HL-60 (cell line): ENCODE measurements at regions not wholly inside any gene's neighbourhood (a gene's known extent, or its start where the extent isn't known, plus 50 kb on each side); places are given as distances from the start of the nearest gene placed in this dataset.

ENCODE experiments used
- DNase-seq, 2 experiments: peaks; one replicate each; pipeline ENCODE4 v3.0.0-alpha.2; 2010 to 2020; ENCODE audit warnings: low read depth in 1 of 2, low spot score in 1 of 2
- H3K27ac ChIP-seq: fragments of 250-450 bp; sonication (Bioruptor Pico); replicated peaks from 2 replicates; pipeline ENCODE4 v1.5.1; 2020; ENCODE audit warnings: mild to moderate bottlenecking, moderate library complexity
- H3K27me3 ChIP-seq: fragments of 250-450 bp; sonication (Bioruptor Pico); 2 replicates; pipeline ENCODE4 v1.5.1; 2021; ENCODE audit warnings: mild to moderate bottlenecking, moderate library complexity; ENCODE audit not compliant: insufficient read depth, poor library complexity, severe bottlenecking
- H3K4me3 ChIP-seq: replicated peaks from 2 replicates; pipeline ENCODE4 v1.5.1; 2011; ENCODE audit warnings: mild to moderate bottlenecking, control low read depth, low read length; ENCODE audit not compliant: insufficient read depth
- GABPA ChIP-seq: IDR thresholded peaks from 2 replicates; pipeline ENCODE4 v1.6.1; 2012; ENCODE audit warnings: low read depth
- POLR2AphosphoS5 ChIP-seq: IDR thresholded peaks from 2 replicates; pipeline ENCODE4 v1.6.1; 2012; ENCODE audit warnings: low read depth
- SPI1 ChIP-seq: IDR thresholded peaks from 2 replicates; pipeline ENCODE4 v1.6.1; 2012; ENCODE audit warnings: low read depth, mild to moderate bottlenecking, borderline replicate concordance
- TF ChIP-seq, protein P1 (sequence below): IDR thresholded peaks from one replicate; pipeline ENCODE4 v1.5.1; 2011; ENCODE audit warnings: low read length, control low read depth, inconsistent platforms; ENCODE audit not compliant: insufficient read depth
- TF ChIP-seq, protein P2 (sequence below): IDR thresholded peaks from 2 replicates; pipeline ENCODE4 v1.6.1; 2012; ENCODE audit warnings: low read depth; ENCODE audit not compliant: insufficient replicate concordance

DNA sequence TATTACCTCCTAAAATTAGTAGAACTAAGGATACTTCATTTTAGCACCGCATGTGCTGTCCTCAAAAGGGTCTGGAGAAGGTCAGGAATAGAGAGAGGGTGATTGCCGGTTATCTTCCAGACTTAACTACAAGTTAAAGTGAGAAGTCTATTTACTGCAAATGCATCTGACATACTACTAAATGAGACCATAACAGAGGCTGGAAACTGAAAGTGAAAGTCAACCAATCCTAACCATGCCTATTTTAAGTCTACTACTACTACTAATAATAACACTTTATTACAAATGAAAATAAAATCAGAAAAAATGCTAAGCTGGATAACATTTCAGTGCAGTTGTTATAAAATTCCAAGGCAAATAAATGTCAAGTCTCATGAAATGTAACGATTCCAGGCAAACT, 244.7 kb downstream of the KIF20B start:
- no peak overlapping the region for H3K4me3 ChIP-seq
- DNase-seq, result no peak
- H3K27ac ChIP-seq, result no peak overlapping the region
- TF ChIP-seq GABPA, result no peak
- TF ChIP-seq SPI1, result no peak
- TF ChIP-seq, protein P1, sequence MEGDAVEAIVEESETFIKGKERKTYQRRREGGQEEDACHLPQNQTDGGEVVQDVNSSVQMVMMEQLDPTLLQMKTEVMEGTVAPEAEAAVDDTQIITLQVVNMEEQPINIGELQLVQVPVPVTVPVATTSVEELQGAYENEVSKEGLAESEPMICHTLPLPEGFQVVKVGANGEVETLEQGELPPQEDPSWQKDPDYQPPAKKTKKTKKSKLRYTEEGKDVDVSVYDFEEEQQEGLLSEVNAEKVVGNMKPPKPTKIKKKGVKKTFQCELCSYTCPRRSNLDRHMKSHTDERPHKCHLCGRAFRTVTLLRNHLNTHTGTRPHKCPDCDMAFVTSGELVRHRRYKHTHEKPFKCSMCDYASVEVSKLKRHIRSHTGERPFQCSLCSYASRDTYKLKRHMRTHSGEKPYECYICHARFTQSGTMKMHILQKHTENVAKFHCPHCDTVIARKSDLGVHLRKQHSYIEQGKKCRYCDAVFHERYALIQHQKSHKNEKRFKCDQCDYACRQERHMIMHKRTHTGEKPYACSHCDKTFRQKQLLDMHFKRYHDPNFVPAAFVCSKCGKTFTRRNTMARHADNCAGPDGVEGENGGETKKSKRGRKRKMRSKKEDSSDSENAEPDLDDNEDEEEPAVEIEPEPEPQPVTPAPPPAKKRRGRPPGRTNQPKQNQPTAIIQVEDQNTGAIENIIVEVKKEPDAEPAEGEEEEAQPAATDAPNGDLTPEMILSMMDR, result no peak
- TF ChIP-seq, protein P2, sequence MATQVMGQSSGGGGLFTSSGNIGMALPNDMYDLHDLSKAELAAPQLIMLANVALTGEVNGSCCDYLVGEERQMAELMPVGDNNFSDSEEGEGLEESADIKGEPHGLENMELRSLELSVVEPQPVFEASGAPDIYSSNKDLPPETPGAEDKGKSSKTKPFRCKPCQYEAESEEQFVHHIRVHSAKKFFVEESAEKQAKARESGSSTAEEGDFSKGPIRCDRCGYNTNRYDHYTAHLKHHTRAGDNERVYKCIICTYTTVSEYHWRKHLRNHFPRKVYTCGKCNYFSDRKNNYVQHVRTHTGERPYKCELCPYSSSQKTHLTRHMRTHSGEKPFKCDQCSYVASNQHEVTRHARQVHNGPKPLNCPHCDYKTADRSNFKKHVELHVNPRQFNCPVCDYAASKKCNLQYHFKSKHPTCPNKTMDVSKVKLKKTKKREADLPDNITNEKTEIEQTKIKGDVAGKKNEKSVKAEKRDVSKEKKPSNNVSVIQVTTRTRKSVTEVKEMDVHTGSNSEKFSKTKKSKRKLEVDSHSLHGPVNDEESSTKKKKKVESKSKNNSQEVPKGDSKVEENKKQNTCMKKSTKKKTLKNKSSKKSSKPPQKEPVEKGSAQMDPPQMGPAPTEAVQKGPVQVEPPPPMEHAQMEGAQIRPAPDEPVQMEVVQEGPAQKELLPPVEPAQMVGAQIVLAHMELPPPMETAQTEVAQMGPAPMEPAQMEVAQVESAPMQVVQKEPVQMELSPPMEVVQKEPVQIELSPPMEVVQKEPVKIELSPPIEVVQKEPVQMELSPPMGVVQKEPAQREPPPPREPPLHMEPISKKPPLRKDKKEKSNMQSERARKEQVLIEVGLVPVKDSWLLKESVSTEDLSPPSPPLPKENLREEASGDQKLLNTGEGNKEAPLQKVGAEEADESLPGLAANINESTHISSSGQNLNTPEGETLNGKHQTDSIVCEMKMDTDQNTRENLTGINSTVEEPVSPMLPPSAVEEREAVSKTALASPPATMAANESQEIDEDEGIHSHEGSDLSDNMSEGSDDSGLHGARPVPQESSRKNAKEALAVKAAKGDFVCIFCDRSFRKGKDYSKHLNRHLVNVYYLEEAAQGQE, result no peak
- no peak for TF ChIP-seq POLR2AphosphoS5
- H3K27me3 ChIP-seq, result no peaks in the 10 kb centered on the region

DNA sequence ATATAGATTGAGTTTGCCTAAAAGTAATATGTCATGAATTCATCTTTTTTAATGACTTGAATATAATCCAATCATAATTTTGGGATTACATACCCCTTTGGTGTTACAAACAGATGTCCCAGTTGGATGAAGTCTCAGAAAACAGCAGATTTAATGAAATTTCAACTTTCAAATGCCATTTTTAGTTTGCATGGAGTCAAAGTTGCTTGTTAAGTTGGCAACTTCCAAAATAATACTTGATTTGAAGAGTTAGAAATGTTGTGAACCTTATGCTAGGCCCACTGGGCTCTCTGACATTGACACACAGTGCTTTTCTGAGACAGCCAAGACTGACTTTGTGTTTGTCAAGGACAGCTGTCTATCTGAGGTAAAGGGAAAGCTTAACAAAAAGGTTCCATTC, 248.1 kb downstream of the KIF20B start:
- H3K27ac ChIP-seq, result no peak overlapping the region
- no peak for TF ChIP-seq GABPA
- no peak for TF ChIP-seq SPI1
- TF ChIP-seq, protein P1, result no peak
- TF ChIP-seq, protein P2, result no peak
- no peak for TF ChIP-seq POLR2AphosphoS5
- H3K27me3 ChIP-seq, result no peaks in the 10 kb centered on the region

GRCh38 chr10:89952325-89952724, 250.9 kb downstream of the KIF20B start:
- Histone ChIP-seq H3K27me3 (no peaks in the 10 kb centered on the region), H3K4me3 (no peak overlapping the region), H3K27ac (no peak overlapping the region)
- TF ChIP-seq, protein P1, result no peak
- TF ChIP-seq SPI1 (no peak), GABPA (no peak), POLR2AphosphoS5 (no peak)
- TF ChIP-seq, protein P2, result no peak
- DNase-seq, result no peak

More for the DNA sequence above, 248.1 kb downstream of the KIF20B start:
- no peak overlapping the region for H3K4me3 ChIP-seq
- no peak for DNase-seq
